K562 (cell line): ENCODE measurements at regions not wholly inside any gene's neighbourhood (a gene's known extent, or its start where the extent isn't known, plus 50 kb on each side); places are given as distances from the start of the nearest gene placed in this dataset.

Experiments used
- ATAC-seq: fragments of 200-7000 bp; cut with Tn5 transposase; 3 replicates; pipeline ENCODE4 v1.9.1; 2020; ENCODE audit warnings: moderate library complexity
- BruUV-seq: library from RNA; stranded (reverse); fragments of 400-500 nt; replicated peaks from 2 replicates; lab custom pipeline; 2021; lab: Mats Ljungman, UMichigan
- CTCF ChIA-PET: fragments of 300-600 bp; formaldehyde crosslinking; extraction: SDS; loops from one replicate; lab custom pipeline; 2021; ENCODE audit warnings: low intra/inter-chr PET ratio; lab: Yijun Ruan, JAX
- POLR2A ChIA-PET: fragments of 300-600, 350-650 bp; sonication (Branson Sonifier 250); formaldehyde crosslinking; extraction: SDS; loops from one replicate; lab custom pipeline; 2021; ENCODE audit warnings: antibody characterized with exemption, inconsistent platforms; lab: Yijun Ruan, JAX
- DNase-seq, 4 experiments: peaks; one replicate each; pipeline versions ENCODE4 v3.0.0 to v3.0.0-alpha.2; 2011 to 2018; ENCODE audit warnings: low spot score in 3 of 4, mixed read lengths in 3 of 4; ENCODE audit errors: extremely low read depth in 1 of 4
- FAIRE-seq: peaks from 2 replicates; lab custom pipeline; 2011; peaks lifted over from hg19 to GRCh38; lab: Jason Lieb, UNC
- H2AFZ ChIP-seq: 2 replicates; pipeline ENCODE4 v1.6.0; 2011; ENCODE audit warnings: low read depth, low read length, control low read depth, inconsistent platforms
- H3K27ac ChIP-seq: fragments of 200-600 bp; 3 replicates; pipeline ENCODE4 v1.8.0; 2011; ENCODE audit warnings: low read depth, mild to moderate bottlenecking, control low read depth, inconsistent platforms, low read length, moderate library complexity, mixed read lengths; ENCODE audit errors: extremely low read depth
- H3K27me3 ChIP-seq, 2 experiments: fragments of 300-600 bp in 1 of 2; 2 replicates in 1 of 2; 3 replicates in 1 of 2; pipeline versions ENCODE4 v1.6.0 to v1.8.0; 2011; ENCODE audit warnings: inconsistent platforms in 2 of 2, low read length in 2 of 2, mild to moderate bottlenecking in 1 of 2, mixed read lengths in 1 of 2, moderate library complexity in 1 of 2; ENCODE audit not compliant: control insufficient read depth in 2 of 2, insufficient read depth in 2 of 2
- H3K36me3 ChIP-seq: fragments of 300-600 bp; 3 replicates; pipeline ENCODE4 v1.8.0; 2011; ENCODE audit warnings: mild to moderate bottlenecking, low read length, inconsistent platforms; ENCODE audit not compliant: control insufficient read depth, insufficient read depth
- H3K4me1 ChIP-seq, 2 experiments: fragments of 200-600 bp in 1 of 2; replicated peaks in 1 of 2; 2 replicates in 1 of 2; 3 replicates in 1 of 2; pipeline versions ENCODE4 v1.5.1 to v1.8.0; 2011; ENCODE audit warnings: inconsistent platforms in 2 of 2, low read length in 2 of 2, mild to moderate bottlenecking in 1 of 2, mixed read lengths in 1 of 2, moderate library complexity in 1 of 2; ENCODE audit not compliant: control insufficient read depth in 2 of 2, insufficient read depth in 2 of 2
- H3K4me2 ChIP-seq: 2 replicates; pipeline ENCODE4 v1.6.1; 2011; ENCODE audit warnings: low read length, control low read depth, inconsistent platforms, mixed read lengths; ENCODE audit not compliant: insufficient read depth
- H3K4me3 ChIP-seq: fragments of 200-600 bp; sonication (generic), shearing (Covaris generic); 2 replicates; pipeline ENCODE4 v1.5.1; 2016; ENCODE audit warnings: control low read depth, inconsistent platforms
- H3K79me2 ChIP-seq: fragments of 200-600 bp; 3 replicates; pipeline ENCODE4 v1.8.0; 2011; ENCODE audit warnings: low read length, inconsistent platforms; ENCODE audit not compliant: control insufficient read depth, insufficient read depth
- H3K9ac ChIP-seq, 2 experiments: 2 replicates each; pipeline versions ENCODE4 v1.6.0 to v1.6.1; 2011; ENCODE audit warnings: low read depth in 2 of 2, low read length in 2 of 2, control low read depth in 1 of 2, inconsistent platforms in 1 of 2, mild to moderate bottlenecking in 1 of 2, mixed read lengths in 1 of 2; ENCODE audit not compliant: insufficient read depth in 1 of 2
- H3K9me1 ChIP-seq: one replicate; pipeline ENCODE4 v1.6.0; 2011; ENCODE audit warnings: inconsistent platforms, mild to moderate bottlenecking, low read length, moderate library complexity; ENCODE audit not compliant: control insufficient read depth, insufficient read depth
- H3K9me3 ChIP-seq: replicated peaks from 2 replicates; pipeline ENCODE4 v1.5.1; 2011; ENCODE audit warnings: low read depth, low read length, inconsistent platforms; ENCODE audit not compliant: control insufficient read depth, insufficient read depth
- H4K20me1 ChIP-seq: replicated peaks from 2 replicates; pipeline ENCODE4 v1.6.1; 2011; ENCODE audit warnings: low read length, inconsistent platforms, mixed read lengths; ENCODE audit not compliant: control insufficient read depth, insufficient read depth
- BCOR ChIP-seq: fragments of 450-650 bp; IDR thresholded peaks from 2 replicates; pipeline ENCODE4 v1.6.1; 2016
- CHD2 ChIP-seq: IDR thresholded peaks from 2 replicates; pipeline ENCODE4 v1.6.1; 2011; ENCODE audit warnings: low read depth, low read length
- DLX4 ChIP-seq: fragments of 250-450 bp; sonication (Bioruptor Pico); IDR thresholded peaks from 2 replicates; pipeline ENCODE4 v1.6.1; 2021; ENCODE audit warnings: mild to moderate bottlenecking
- GMEB1 ChIP-seq: fragments of 250-450 bp; sonication (Bioruptor Pico); IDR thresholded peaks from 2 replicates; pipeline ENCODE4 v1.4.0; 2020; ENCODE audit warnings: mild to moderate bottlenecking
- GTF2A2 ChIP-seq: IDR thresholded peaks from 2 replicates; pipeline ENCODE4 v1.6.1; 2016; ENCODE audit warnings: mild to moderate bottlenecking, missing genetic modification characterization, missing compliant biosample characterization
- HDAC1 ChIP-seq, 2 experiments: fragments of 450-650 bp; IDR thresholded peaks; 2 replicates each; pipeline ENCODE4 v1.6.1; 2016 to 2017; ENCODE audit warnings: inconsistent platforms in 1 of 2, mild to moderate bottlenecking in 1 of 2, moderate library complexity in 1 of 2
- IRF1 ChIP-seq: sonication (generic); formaldehyde crosslinking; IDR thresholded peaks from 2 replicates; pipeline ENCODE4 v1.8.0; 2022; ENCODE audit warnings: missing genetic modification reagents, mild to moderate bottlenecking, borderline replicate concordance
- KAT7 ChIP-seq: sonication (generic); formaldehyde crosslinking; IDR thresholded peaks from 2 replicates; pipeline ENCODE4 v1.8.0; 2022; ENCODE audit warnings: missing genetic modification reagents, mild to moderate bottlenecking, borderline replicate concordance
- LEF1 ChIP-seq: fragments of 450-650 bp; IDR thresholded peaks from 2 replicates; pipeline ENCODE4 v1.6.1; 2016; ENCODE audit warnings: mild to moderate bottlenecking
- MAFF ChIP-seq: IDR thresholded peaks from 2 replicates; pipeline ENCODE4 v1.6.1; 2012; ENCODE audit warnings: low read length, improper control_type of control experiment
- MTA1 ChIP-seq: fragments of 450-650 bp; IDR thresholded peaks from 2 replicates; pipeline ENCODE4 v1.6.1; 2017; ENCODE audit warnings: borderline replicate concordance
- POLR2A ChIP-seq: fragments of 450-650 bp; conservative IDR thresholded peaks from 2 replicates; pipeline ENCODE4 v1.6.1; 2016
- SAFB2 ChIP-seq: fragments of 200-400 bp; formaldehyde crosslinking; IDR thresholded peaks from 2 replicates; pipeline ENCODE4 v1.6.1; 2018; ENCODE audit warnings: borderline replicate concordance, low read length, low read depth, moderate library complexity; ENCODE audit not compliant: severe bottlenecking
- SFPQ ChIP-seq: fragments of 200-400 bp; formaldehyde crosslinking; IDR thresholded peaks from 2 replicates; pipeline ENCODE4 v1.6.1; 2017; ENCODE audit warnings: mild to moderate bottlenecking, low read depth, low read length, moderate library complexity
- TFE3 ChIP-seq: fragments of 450-650 bp; formaldehyde crosslinking; IDR thresholded peaks from 2 replicates; pipeline ENCODE4 v1.4.0; 2020; ENCODE audit warnings: mild to moderate bottlenecking, mixed read lengths
- ZNF431 ChIP-seq: sonication (generic); formaldehyde crosslinking; IDR thresholded peaks from 2 replicates; pipeline ENCODE4 v1.8.0; 2022; ENCODE audit warnings: mild to moderate bottlenecking, missing genetic modification reagents
- ZNF77 ChIP-seq: fragments of 250-450 bp; sonication (Bioruptor Pico); IDR thresholded peaks from 2 replicates; pipeline ENCODE4 v1.5.0; 2020
- WGBS: fragments of 100-300 bp; shearing (Covaris generic); methylation state at CpG from one replicate; pipeline ENCODE4 v1.1.6; 2016; ENCODE audit warnings: low coverage, mixed read lengths; ENCODE audit not compliant: insufficient coverage; ENCODE audit errors: missing lambda C conversion rate; 5-methylcytosine and 5-hydroxymethylcytosine counted together
- in situ Hi-C: fragments of 300-500 bp; cut with MboI; formaldehyde crosslinking; loops from 4 replicates; pipeline ENCODE4 v1.15.0; 2018; ENCODE audit warnings: inconsistent platforms, mixed read lengths
- intact Hi-C: fragments of 100-400 bp; cut with micrococcal nuclease; formaldehyde crosslinking; loops from 2 replicates; pipeline ENCODE4 v1.14.2; 2022

GRCh38 chr2:19706332-19706731 lies 195.5 kb downstream of the TTC32 start (continued):
- TF ChIP-seq TFE3 (CRISPR knock-in tag), result no peak

- FAIRE-seq, result no peak
- CTCF ChIA-PET, result no interaction called here
- no peaks in the 10 kb centered on the region for H3K27me3 ChIP-seq
- TF ChIP-seq BCOR, result no peak
- no peak for TF ChIP-seq DLX4 (CRISPR knock-in tag)
- no peak for TF ChIP-seq MTA1
- TF ChIP-seq LEF1, result no peak
- TF ChIP-seq MAFF, result no peak
- no peak for TF ChIP-seq ZNF431
- TF ChIP-seq GMEB1 (CRISPR knock-in tag), result no peak
- no peak for TF ChIP-seq IRF1
- TF ChIP-seq SAFB2, result no peak
- no peak for TF ChIP-seq CHD2
- no peak for TF ChIP-seq SFPQ
- no peak for TF ChIP-seq HDAC1 (IDR thresholded peaks at IDR 0.05)
- TF ChIP-seq GTF2A2 (tag), result no peak
- no peak for TF ChIP-seq POLR2A
- TF ChIP-seq KAT7 (CRISPR knock-in tag), result no peak
- no peak for TF ChIP-seq ZNF77
These were observed 199.5 kb downstream of the TTC32 start for GRCh38 chr2:19702267-19702666.

More at GRCh38 chr2:19702267-19702666, 199.5 kb downstream of the TTC32 start:
- Histone ChIP-seq H3K27ac (no peak overlapping the region), H3K4me2 (no peak overlapping the region), H3K4me1 (no peaks in the 10 kb centered on the region), H3K4me3 (no peak overlapping the region), H3K79me2 (no peaks in the 10 kb centered on the region), H3K9me1 (no peaks in the 10 kb centered on the region), H2AFZ (no peak overlapping the region), H3K9me3 (no peaks in the 10 kb centered on the region), H3K9ac (no peak overlapping the region), H4K20me1 (no peaks in the 10 kb centered on the region), H3K36me3 (no peaks in the 10 kb centered on the region)
- 0% methylated on average over 4 of the region's 4 CpGs for WGBS
- no peak for DNase-seq
- intact Hi-C loops, result no loop called here
- POLR2A ChIA-PET, result no interaction called here
- BruUV-seq, result no TSS peak
- in situ Hi-C loops, result no loop called here
- no peak for ATAC-seq
